IMR-90 (cell line): ENCODE measurements at regions not wholly inside any gene's neighbourhood (a gene's known extent, or its start where the extent isn't known, plus 50 kb on each side); places are given as distances from the start of the nearest gene placed in this dataset.

Experiments
- ATAC-seq: fragments of 200-7000 bp; cut with Tn5 transposase; 2 replicates; pipeline ENCODE4 v1.9.1; 2020; ENCODE audit warnings: low read depth, mild to moderate bottlenecking, moderate library complexity
- BruUV-seq: library from RNA; stranded (reverse); fragments of 400-500 nt; replicated peaks from 2 replicates; lab custom pipeline; 2021; lab: Mats Ljungman, UMichigan
- CTCF ChIA-PET: fragments of 300-600 bp; formaldehyde crosslinking; extraction: SDS; loops from one replicate; lab custom pipeline; 2021; ENCODE audit warnings: antibody characterized with exemption; lab: Yijun Ruan, JAX
- POLR2A ChIA-PET: fragments of 300-600 bp; sonication (Branson Sonifier 250); formaldehyde crosslinking; loops from one replicate; lab custom pipeline; 2022; ENCODE audit warnings: antibody characterized with exemption; ENCODE audit not compliant: unreplicated experiment; lab: Charles Lee
- DNase-seq: peaks from one replicate; pipeline ENCODE4 v3.0.0; 2013
- H2AFZ ChIP-seq: replicated peaks from 2 replicates; pipeline ENCODE3; 2013; ENCODE audit warnings: low read length, mild to moderate bottlenecking; ENCODE audit not compliant: poor library complexity
- H2AK5ac ChIP-seq: 2 replicates; pipeline ENCODE4 v1.6.1; 2013; ENCODE audit warnings: low read depth, low read length, inconsistent platforms
- H2AK9ac ChIP-seq: replicated peaks from 2 replicates; pipeline ENCODE3; 2013; ENCODE audit warnings: mild to moderate bottlenecking, low read depth, low read length, moderate library complexity; ENCODE audit not compliant: poor library complexity
- H2BK120ac ChIP-seq: 2 replicates; pipeline ENCODE4 v1.6.1; 2013; ENCODE audit warnings: low read depth, low read length, inconsistent platforms
- H2BK15ac ChIP-seq: 3 replicates; pipeline ENCODE4 v1.6.1; 2013; ENCODE audit warnings: low read depth, low read length, inconsistent platforms
- H2BK20ac ChIP-seq: 2 replicates; pipeline ENCODE4 v1.6.1; 2013; ENCODE audit warnings: low read depth, mild to moderate bottlenecking, inconsistent platforms, low read length, moderate library complexity
- H2BK5ac ChIP-seq: 2 replicates; pipeline ENCODE4 v1.6.1; 2013; ENCODE audit warnings: mild to moderate bottlenecking, low read depth, low read length, inconsistent platforms; ENCODE audit not compliant: poor library complexity, severe bottlenecking
- H3K14ac ChIP-seq: replicated peaks from 2 replicates; pipeline ENCODE4 v1.6.1; 2013; ENCODE audit warnings: low read depth, low read length, inconsistent platforms
- H3K18ac ChIP-seq: 2 replicates; pipeline ENCODE4 v1.6.1; 2013; ENCODE audit warnings: low read depth, low read length, control low read depth
- H3K23ac ChIP-seq: 2 replicates; pipeline ENCODE4 v1.6.1; 2013; ENCODE audit warnings: low read depth, low read length, inconsistent platforms
- H3K27ac ChIP-seq: 2 replicates; pipeline ENCODE4 v1.5.1; 2013; ENCODE audit warnings: mild to moderate bottlenecking, control low read depth, low read length; ENCODE audit not compliant: insufficient read depth
- H3K27me3 ChIP-seq: 2 replicates; pipeline ENCODE4 v1.6.1; 2013; ENCODE audit warnings: low read length; ENCODE audit not compliant: control insufficient read depth, insufficient read depth
- H3K36me3 ChIP-seq: 2 replicates; pipeline ENCODE4 v1.6.1; 2013; ENCODE audit warnings: low read length, mixed read lengths; ENCODE audit not compliant: control insufficient read depth, insufficient read depth
- H3K4ac ChIP-seq: 2 replicates; pipeline ENCODE4 v1.6.1; 2013; ENCODE audit warnings: low read depth, low read length, inconsistent platforms
- H3K4me1 ChIP-seq: 2 replicates; pipeline ENCODE4 v1.6.1; 2013; ENCODE audit warnings: low read length, mixed read lengths; ENCODE audit not compliant: control insufficient read depth, insufficient read depth
- H3K4me2 ChIP-seq: 2 replicates; pipeline ENCODE4 v1.6.1; 2013; ENCODE audit warnings: low read depth, mild to moderate bottlenecking, control low read depth, low read length, moderate library complexity
- H3K4me3 ChIP-seq: 2 replicates; pipeline ENCODE4 v1.5.1; 2013; ENCODE audit warnings: low read depth, mild to moderate bottlenecking, control low read depth, low read length, moderate library complexity; ENCODE audit not compliant: insufficient read depth
- H3K56ac ChIP-seq: 2 replicates; pipeline ENCODE4 v1.6.1; 2013; ENCODE audit warnings: low read length, inconsistent platforms; ENCODE audit not compliant: insufficient read depth; ENCODE audit errors: extremely low read depth
- H3K79me1 ChIP-seq, 2 experiments: 2 replicates each; pipeline ENCODE4 v1.6.1; 2013; ENCODE audit warnings: low read length in 2 of 2, inconsistent platforms in 1 of 2, low read depth in 1 of 2
- H3K9ac ChIP-seq: 2 replicates; pipeline ENCODE4 v1.6.1; 2013; ENCODE audit warnings: low read depth, low read length, control low read depth
- H3K9me1 ChIP-seq: 2 replicates; pipeline ENCODE4 v1.6.1; 2013; ENCODE audit warnings: low read length, inconsistent platforms; ENCODE audit not compliant: insufficient read depth
- H3K9me3 ChIP-seq: 2 replicates; pipeline ENCODE4 v1.6.1; 2013; ENCODE audit warnings: low read length; ENCODE audit not compliant: control insufficient read depth, insufficient read depth
- H4K20me1 ChIP-seq: 2 replicates; pipeline ENCODE4 v1.6.1; 2013; ENCODE audit warnings: low read length, inconsistent platforms; ENCODE audit not compliant: insufficient read depth
- H4K5ac ChIP-seq: 2 replicates; pipeline ENCODE4 v1.6.1; 2013; ENCODE audit warnings: mild to moderate bottlenecking, low read depth, low read length, control low read depth
- H4K8ac ChIP-seq, 2 experiments: 2 replicates each; pipeline ENCODE4 v1.6.1; 2013; ENCODE audit warnings: low read depth in 2 of 2, low read length in 2 of 2, control low read depth in 1 of 2, inconsistent platforms in 1 of 2
- H4K91ac ChIP-seq: 2 replicates; pipeline ENCODE4 v1.6.1; 2013; ENCODE audit warnings: low read depth, low read length, inconsistent platforms; ENCODE audit not compliant: insufficient read depth
- CEBPB ChIP-seq: IDR thresholded peaks from 2 replicates; pipeline ENCODE4 v1.6.1; 2012; ENCODE audit warnings: low read depth, low read length, improper control_type of control experiment
- MAFK ChIP-seq: IDR thresholded peaks from 2 replicates; pipeline ENCODE4 v1.6.1; 2012; ENCODE audit warnings: low read depth, low read length, improper control_type of control experiment
- WGBS, 2 experiments: methylation state at CpG; one replicate each; pipeline versions ENCODE4 v1.1.5 to v1.1.7; 2013; ENCODE audit warnings: missing lambda C conversion rate in 2 of 2; ENCODE audit not compliant: insufficient read length in 1 of 2; ENCODE audit errors: extremely low coverage in 2 of 2; 5-methylcytosine and 5-hydroxymethylcytosine counted together
- dilution Hi-C: fragments of 300-500 bp; cut with HindIII; formaldehyde crosslinking; loops from one replicate; pipeline ENCODE4 v1.14.3; 2018; ENCODE audit warnings: low sequenced_read_pairs; ENCODE audit not compliant: unreplicated experiment
- in situ Hi-C: fragments of 300-500 bp; cut with MboI; formaldehyde crosslinking; loops from 3 replicates; pipeline ENCODE4 v1.14.3; 2019; ENCODE audit warnings: low sequenced_read_pairs, inconsistent platforms, mixed read lengths
- intact Hi-C: fragments of 100-400 bp; cut with micrococcal nuclease; formaldehyde crosslinking; loops from 2 replicates; pipeline ENCODE4 v1.10.0; 2022

DNA sequence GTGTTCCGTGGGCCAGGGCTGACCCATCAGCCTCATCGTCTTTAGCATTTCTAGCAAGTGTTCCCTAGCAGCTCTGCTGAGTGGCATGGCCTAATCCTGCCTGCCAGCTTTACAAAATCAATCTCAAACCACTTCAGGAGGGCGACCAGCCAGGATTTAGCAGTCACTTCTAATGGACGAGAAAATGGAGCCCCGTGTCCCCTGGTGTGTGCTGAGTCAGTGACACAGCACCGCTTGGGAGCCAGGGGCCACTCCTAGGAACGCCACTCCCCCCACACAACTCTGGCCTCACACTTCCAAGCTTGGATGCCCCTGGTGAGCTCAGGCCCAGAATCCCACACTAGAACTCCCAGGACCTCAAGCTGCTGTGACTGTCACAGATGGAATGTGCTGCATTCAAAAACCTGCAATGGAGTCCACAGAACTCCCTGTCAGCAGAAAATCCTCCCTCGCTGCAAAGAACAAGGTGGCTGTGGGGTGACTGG lies 311.2 kb upstream of the GATB start:
- no peak overlapping the region for H2BK120ac ChIP-seq
- POLR2A ChIA-PET = no interaction called here
- no peaks in the 10 kb centered on the region for H3K36me3 ChIP-seq
- CTCF ChIA-PET = no interaction called here
- in situ Hi-C loops = no loop called here
- no peak overlapping the region for H3K9ac ChIP-seq
- peak; percentile 60; the same call in 1 of the 2 replicates for ATAC-seq
- H3K4ac ChIP-seq = no peak overlapping the region
- peak overlapping the region; percentile 70 for H2AFZ ChIP-seq
- no peak overlapping the region for H2BK15ac ChIP-seq
- no peaks in the 10 kb centered on the region for H3K9me1 ChIP-seq
- WGBS, 2 experiments = no CpG with 5 or more reads among the region's 8 CpGs
- H3K14ac ChIP-seq = no peak overlapping the region
- H3K79me1 ChIP-seq = no peaks in the 10 kb centered on the region
- no peak overlapping the region for H3K27ac ChIP-seq
- peak overlapping the region; percentile 53 for H2AK9ac ChIP-seq
- no peak overlapping the region for H4K5ac ChIP-seq
- no peak overlapping the region for H3K23ac ChIP-seq
- H4K8ac ChIP-seq = no peak overlapping the region
- no peak for TF ChIP-seq CEBPB
- TF ChIP-seq MAFK = peak; percentile 59
- peaks cover 13% of the 10 kb centered on the region for H3K27me3 ChIP-seq
- BruUV-seq = no TSS peak
- H2BK5ac ChIP-seq = no peak overlapping the region
- H3K56ac ChIP-seq = no peak overlapping the region
- H3K4me2 ChIP-seq = no peak overlapping the region
- H4K20me1 ChIP-seq = no peaks in the 10 kb centered on the region
- no peak overlapping the region for H2AK5ac ChIP-seq
- peak; percentile 14 for DNase-seq
- H3K4me3 ChIP-seq = no peak overlapping the region
- H3K9me3 ChIP-seq = peaks cover 2% of the 10 kb centered on the region; the same call in 1 of the 2 replicates
- intact Hi-C loops = no loop called here
- no peak overlapping the region for H3K18ac ChIP-seq
- H2BK20ac ChIP-seq = no peak overlapping the region
- no peaks in the 10 kb centered on the region; the same call in 1 of the 2 replicates for H3K4me1 ChIP-seq
- dilution Hi-C loops = no loop called here
- no peak overlapping the region for H4K91ac ChIP-seq
